ENCODE measurements at regions not wholly inside any gene's neighbourhood (a gene's known extent, or its start where the extent isn't known, plus 50 kb on each side); places are given as distances from the start of the nearest gene placed in this dataset.

- peaks cover 2% of the 10 kb centered on the region; the same call in 1 of the 2 replicates for H3K4me1 ChIP-seq (ENCODE audit: insufficient read depth, low read length)
- no peak overlapping the region for H3K18ac ChIP-seq (ENCODE audit: insufficient read length, low read depth, low read length)
- H3K27me3 ChIP-seq (ENCODE audit: insufficient read depth, low read length): no peaks in the 10 kb centered on the region
- H3K27ac ChIP-seq (ENCODE audit: insufficient read length, low read depth, low read length): no peak overlapping the region
- H3K4ac ChIP-seq (ENCODE audit: low read depth, low read length): no peak overlapping the region
- no peak overlapping the region for H2BK15ac ChIP-seq (ENCODE audit: low read depth, low read length)
- Mint-ChIP-seq H3K36me3 (ENCODE audit: insufficient read depth in 1 of 3, low read depth in 3 of 3) (no peaks in the 10 kb centered on the region), H3K4me1 (peaks cover 5 to 7% of the 10 kb centered on the region in 2 experiments; a peak in 2 of 4 replicates), H3K4me3 (no peak overlapping the region), H3K9me3 (no peaks in the 10 kb centered on the region), H3K27ac (no peak overlapping the region), H3K27me3 (ENCODE audit: low read depth) (no peaks in the 10 kb centered on the region)
- no peak overlapping the region for H4K91ac ChIP-seq (ENCODE audit: insufficient read length, low read depth, low read length)
- H3K79me1 ChIP-seq (ENCODE audit: insufficient read depth, low read depth, low read length, poor library complexity, severe bottlenecking): no peaks in the 10 kb centered on the region
- H2BK120ac ChIP-seq (ENCODE audit: low read depth, low read length, poor library complexity, severe bottlenecking): no peak overlapping the region
- DNase-seq: no peak
- WGBS (ENCODE audit: extremely low coverage, insufficient read length, low lambda C conversion rate): no CpG with 5 or more reads among the region's 2 CpGs
- H4K20me1 ChIP-seq (ENCODE audit: control insufficient read depth, insufficient read depth, insufficient read length): no peaks in the 10 kb centered on the region
- no peak overlapping the region for H2BK20ac ChIP-seq (ENCODE audit: low read depth, low read length, poor library complexity, severe bottlenecking)
- TF ChIP-seq CTCF (conservative IDR thresholded peaks at IDR 0.05): no peak
- no peaks in the 10 kb centered on the region for H3K79me2 ChIP-seq (ENCODE audit: insufficient read depth, low read length)
- no peak overlapping the region for H3K9ac ChIP-seq (ENCODE audit: extremely low read depth, insufficient read length, low read length)
- no peak overlapping the region for H4K8ac ChIP-seq (replicated peaks; ENCODE audit: insufficient read length, low read depth, low read length)
- H3K9me3 ChIP-seq (ENCODE audit: control insufficient read depth, low read depth, low read length): no peaks in the 10 kb centered on the region
- H3K4me2 ChIP-seq (ENCODE audit: insufficient read depth, insufficient read length, low read length): no peak overlapping the region
- H2BK12ac ChIP-seq (ENCODE audit: insufficient read length, low read depth, low read length): no peak overlapping the region
- no peak overlapping the region for H2BK5ac ChIP-seq (ENCODE audit: insufficient read length, low read length)
- H3T11ph ChIP-seq (ENCODE audit: low read length): no peak overlapping the region
- H3K23ac ChIP-seq (ENCODE audit: insufficient read length, low read depth, low read length): no peak overlapping the region
- no peaks in the 10 kb centered on the region for H3K23me2 ChIP-seq (ENCODE audit: insufficient read length, low read depth, low read length, poor library complexity, severe bottlenecking)
- no peak overlapping the region for H2AFZ ChIP-seq (ENCODE audit: low read length)
- no peak overlapping the region for H3K56ac ChIP-seq (ENCODE audit: insufficient read length, low read depth, low read length)
- no peak overlapping the region for H2AK5ac ChIP-seq (ENCODE audit: insufficient read length, low read length)
- H4K5ac ChIP-seq (ENCODE audit: insufficient read length, low read depth, low read length): no peak overlapping the region
- no peak overlapping the region for H3K14ac ChIP-seq (ENCODE audit: insufficient read depth, low read length)
Observed at GRCh38 chr11:80960381-80961029, 1519.7 kb upstream of the TENM4 start.

All from H9 (cell line).